GM12892 (cell line): ENCODE measurements at regions not wholly inside any gene's neighbourhood (a gene's known extent, or its start where the extent isn't known, plus 50 kb on each side); places are given as distances from the start of the nearest gene placed in this dataset.

Experiments
- POLR2A ChIP-seq: IDR thresholded peaks from 2 replicates; pipeline ENCODE4 v1.6.1; 2011; ENCODE audit warnings: low read depth, low read length, control low read depth
- POLR2AphosphoS5 ChIP-seq: IDR thresholded peaks from 2 replicates; pipeline ENCODE4 v1.6.1; 2011; ENCODE audit warnings: low read depth, low read length, control low read depth
- TAF1 ChIP-seq: IDR thresholded peaks from 2 replicates; pipeline ENCODE4 v1.6.1; 2011; ENCODE audit warnings: low read depth, mild to moderate bottlenecking, control low read depth, low read length, borderline replicate concordance

DNA sequence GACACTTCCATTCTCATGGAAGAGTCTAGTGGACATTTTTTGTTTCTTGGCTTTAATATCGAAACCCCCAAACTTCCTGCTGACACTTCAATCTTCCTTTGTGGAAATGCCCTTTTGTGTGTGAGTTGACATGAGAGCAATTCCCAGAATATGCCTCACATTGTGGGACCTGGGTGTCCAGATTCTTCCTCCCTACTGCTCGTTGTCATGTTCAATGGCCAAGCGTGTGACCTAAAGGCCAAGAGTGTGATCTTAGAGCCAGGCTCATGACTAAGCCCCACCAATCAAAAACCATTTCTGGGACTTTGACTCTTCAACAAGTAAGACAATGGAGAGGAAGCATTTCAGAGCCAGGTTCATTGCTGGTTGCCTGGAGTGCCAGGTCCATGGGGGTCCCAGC lies 52.5 kb upstream of the BMPER start:
- TF ChIP-seq POLR2A (no peak), POLR2AphosphoS5 (no peak), TAF1 (no peak)
